MM.1S (cell line): ENCODE measurements at regions not wholly inside any gene's neighbourhood (a gene's known extent, or its start where the extent isn't known, plus 50 kb on each side); places are given as distances from the start of the nearest gene placed in this dataset.

ENCODE experiments used
- DNase-seq: peaks from one replicate; pipeline ENCODE4 v3.0.0-alpha.2; 2015
- H2AFZ ChIP-seq: fragments of 300-600 bp; sonication (generic); 2 replicates; pipeline ENCODE4 v1.6.0; 2016; ENCODE audit warnings: antibody characterized with exemption, low read length
- H3F3A ChIP-seq: fragments of 300-600 bp; sonication (generic); 2 replicates; pipeline ENCODE4 v1.6.1; 2016; ENCODE audit warnings: mild to moderate bottlenecking, antibody characterized with exemption, low read length, moderate library complexity, mixed read lengths; ENCODE audit not compliant: insufficient read depth
- H3K27ac ChIP-seq: fragments of 300-600 bp; sonication (generic); 2 replicates; pipeline ENCODE4 v1.5.1; 2016; ENCODE audit warnings: mild to moderate bottlenecking, low read length
- H3K27me3 ChIP-seq: fragments of 300-600 bp; sonication (generic); replicated peaks from 2 replicates; pipeline ENCODE4 v1.6.0; 2016; ENCODE audit warnings: low read length; ENCODE audit not compliant: insufficient read depth
- H3K36me3 ChIP-seq: fragments of 300-600 bp; sonication (generic); replicated peaks from 2 replicates; pipeline ENCODE4 v1.6.1; 2016; ENCODE audit warnings: mild to moderate bottlenecking, low read length, mixed read lengths; ENCODE audit not compliant: insufficient read depth
- H3K4me1 ChIP-seq: fragments of 300-600 bp; sonication (generic); 2 replicates; pipeline ENCODE4 v1.6.1; 2016; ENCODE audit warnings: low read length, mixed read lengths
- H3K4me2 ChIP-seq: fragments of 300-600 bp; sonication (generic); 2 replicates; pipeline ENCODE4 v1.6.0; 2016; ENCODE audit warnings: low read depth, low read length
- H3K4me3 ChIP-seq: fragments of 300-600 bp; sonication (generic); 2 replicates; pipeline ENCODE4 v1.5.1; 2016; ENCODE audit warnings: low read length, mixed read lengths
- H3K79me2 ChIP-seq: fragments of 300-600 bp; sonication (generic); 2 replicates; pipeline ENCODE4 v1.6.1; 2016; ENCODE audit warnings: mixed run types, low read length, mixed read lengths
- H3K9ac ChIP-seq: fragments of 300-600 bp; sonication (generic); 2 replicates; pipeline ENCODE4 v1.6.1; 2016; ENCODE audit warnings: low read length, mixed read lengths
- H3K9me2 ChIP-seq: fragments of 300-600 bp; sonication (generic); replicated peaks from 2 replicates; pipeline ENCODE4 v1.6.1; 2016; ENCODE audit warnings: mild to moderate bottlenecking, low read length, mixed read lengths; ENCODE audit not compliant: insufficient read depth
- H3K9me3 ChIP-seq: fragments of 300-600 bp; sonication (generic); replicated peaks from 2 replicates; pipeline ENCODE4 v1.6.1; 2016; ENCODE audit warnings: mild to moderate bottlenecking, low read length, mixed read lengths; ENCODE audit not compliant: insufficient read depth
- H4K20me1 ChIP-seq: fragments of 300-600 bp; sonication (generic); 2 replicates; pipeline ENCODE4 v1.6.1; 2016; ENCODE audit warnings: mild to moderate bottlenecking, low read length, moderate library complexity, mixed read lengths; ENCODE audit not compliant: insufficient read depth
- CTCF ChIP-seq: fragments of 300-600 bp; sonication (generic); IDR thresholded peaks from 2 replicates; pipeline ENCODE4 v1.5.1; 2016; ENCODE audit warnings: antibody characterized with exemption, low read length, mixed read lengths
- EZH2 ChIP-seq: fragments of 300-600 bp; sonication (generic); optimal IDR thresholded peaks from 2 replicates; pipeline ENCODE3; 2017; ENCODE audit warnings: low read depth, mild to moderate bottlenecking, antibody characterized with exemption, low read length, mixed read lengths
- EZH2phosphoT487 ChIP-seq: fragments of 300-600 bp; sonication (generic); IDR thresholded peaks from 2 replicates; pipeline ENCODE4 v1.6.1; 2018; ENCODE audit warnings: antibody characterized with exemption, low read length

- Histone ChIP-seq H3K4me1 (no peaks in the 10 kb centered on the region), H3K9me2 (no peaks in the 10 kb centered on the region), H2AFZ (no peak overlapping the region), H3K4me2 (no peak overlapping the region), H3K79me2 (no peaks in the 10 kb centered on the region), H3K27me3 (no peaks in the 10 kb centered on the region), H3K4me3 (no peak overlapping the region), H3K27ac (no peak overlapping the region), H3K9me3 (no peaks in the 10 kb centered on the region), H4K20me1 (no peaks in the 10 kb centered on the region), H3K36me3 (no peaks in the 10 kb centered on the region), H3K9ac (no peak overlapping the region), H3F3A (no peaks in the 10 kb centered on the region)
- no peak for DNase-seq
- TF ChIP-seq CTCF (no peak), EZH2 (no peak), EZH2phosphoT487 (no peak)
Measured at GRCh38 chr9:7289773-7290172, 509.8 kb downstream of the DMAC1 start.

DNA sequence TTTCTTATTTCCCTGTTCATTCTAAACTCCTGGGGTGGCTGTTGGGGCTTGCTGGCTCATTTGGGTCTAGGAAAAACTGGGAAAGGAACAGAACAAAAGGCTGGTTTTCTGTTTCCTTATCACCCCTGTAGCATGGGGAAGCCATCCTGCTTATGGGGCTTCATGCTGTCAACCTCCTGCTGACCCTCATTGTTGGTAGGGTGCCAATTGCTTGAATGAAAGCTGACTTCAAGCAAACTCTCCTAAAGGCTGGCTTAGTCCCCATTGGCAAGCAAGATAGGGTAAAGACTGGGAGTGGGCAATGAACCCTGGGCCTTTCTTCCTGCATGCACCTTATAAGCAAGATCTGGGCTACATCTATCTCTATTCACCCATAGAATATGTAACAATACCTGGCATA is 511.6 kb downstream of the DMAC1 start:
- TF ChIP-seq EZH2 = no peak
- no peak for TF ChIP-seq CTCF
- TF ChIP-seq EZH2phosphoT487 = no peak
- H4K20me1 ChIP-seq = no peaks in the 10 kb centered on the region
- H3K27me3 ChIP-seq = no peaks in the 10 kb centered on the region
- no peak overlapping the region for H3K4me2 ChIP-seq
- no peaks in the 10 kb centered on the region for H3K9me3 ChIP-seq
- H3K4me1 ChIP-seq = no peaks in the 10 kb centered on the region
- no peaks in the 10 kb centered on the region for H3K36me3 ChIP-seq
- DNase-seq = no peak
- no peak overlapping the region for H3K27ac ChIP-seq
- no peak overlapping the region for H2AFZ ChIP-seq
- H3K9me2 ChIP-seq = no peaks in the 10 kb centered on the region
- no peak overlapping the region for H3K9ac ChIP-seq
- no peak overlapping the region for H3K4me3 ChIP-seq
- H3F3A ChIP-seq = no peaks in the 10 kb centered on the region
- H3K79me2 ChIP-seq = no peaks in the 10 kb centered on the region

DNA sequence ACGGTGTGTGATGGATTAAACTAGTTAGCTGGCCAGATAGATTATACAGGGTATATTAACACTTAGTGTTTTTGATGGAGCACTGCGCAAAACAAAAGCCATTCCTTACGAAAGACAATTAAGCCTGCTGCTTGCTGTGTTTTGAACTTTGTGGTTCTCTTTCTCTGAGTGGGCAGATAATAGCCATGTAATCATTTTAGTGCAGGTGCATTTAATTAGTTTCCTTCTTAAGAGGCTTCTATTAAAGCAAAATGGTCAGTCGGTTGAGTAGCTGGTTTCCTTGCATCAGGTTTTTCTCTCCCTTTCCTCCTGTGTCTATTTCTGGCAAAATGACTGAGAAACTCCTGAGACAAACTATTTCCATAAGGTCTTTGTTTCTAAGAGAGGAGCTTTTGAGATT is 512.5 kb downstream of the DMAC1 start:
- Histone ChIP-seq H3K36me3 (no peaks in the 10 kb centered on the region), H3F3A (no peaks in the 10 kb centered on the region), H3K9ac (no peak overlapping the region), H4K20me1 (no peaks in the 10 kb centered on the region), H3K9me2 (no peaks in the 10 kb centered on the region), H2AFZ (no peak overlapping the region), H3K4me2 (no peak overlapping the region), H3K4me1 (no peaks in the 10 kb centered on the region), H3K4me3 (no peak overlapping the region), H3K9me3 (no peaks in the 10 kb centered on the region), H3K27me3 (no peaks in the 10 kb centered on the region), H3K79me2 (no peaks in the 10 kb centered on the region), H3K27ac (no peak overlapping the region)
- TF ChIP-seq CTCF (no peak), EZH2phosphoT487 (no peak), EZH2 (no peak)
- no peak for DNase-seq
